Activated effector memory CD4-positive, alpha-beta T cell treated with Interleukin-2 at 50 U/mL for 16 hours (primary cell): ENCODE measurements at regions not wholly inside any gene's neighbourhood (a gene's known extent, or its start where the extent isn't known, plus 50 kb on each side); places are given as distances from the start of the nearest gene placed in this dataset.
"Not testable (repeated sequence)": the region's sequence is repeated elsewhere in the genome, so short reads cannot be mapped to it uniquely, and the experiment has no call there.

Experiments used
- DNase-seq: peaks from one replicate; pipeline ENCODE4 v3.0.0-alpha.2; 2020

GRCh38 chr12:46990211-46990610 is 89.2 kb upstream of the PCED1B start:
- no peak for DNase-seq

DNA sequence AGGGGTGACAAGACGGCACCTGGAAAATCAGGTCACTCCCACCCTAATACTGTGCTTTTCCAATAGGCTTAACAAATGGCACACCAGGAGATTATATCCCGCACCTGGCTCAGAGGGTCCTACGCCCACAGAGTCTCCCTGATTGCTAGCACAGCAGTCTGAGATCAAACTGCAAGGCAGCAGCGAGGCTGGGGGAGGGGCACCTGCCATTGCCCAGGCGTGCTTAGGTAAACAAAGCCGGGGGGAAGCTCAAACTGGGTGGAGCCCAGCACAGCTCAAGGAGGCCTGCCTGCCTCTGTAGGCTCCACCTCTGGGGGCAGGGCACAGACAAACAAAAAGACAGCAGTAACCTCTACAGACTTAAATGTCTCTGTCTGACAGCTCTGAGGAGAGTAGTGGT is 87.4 kb upstream of the PCED1B start:
- not testable (repeated sequence) for DNase-seq

DNA sequence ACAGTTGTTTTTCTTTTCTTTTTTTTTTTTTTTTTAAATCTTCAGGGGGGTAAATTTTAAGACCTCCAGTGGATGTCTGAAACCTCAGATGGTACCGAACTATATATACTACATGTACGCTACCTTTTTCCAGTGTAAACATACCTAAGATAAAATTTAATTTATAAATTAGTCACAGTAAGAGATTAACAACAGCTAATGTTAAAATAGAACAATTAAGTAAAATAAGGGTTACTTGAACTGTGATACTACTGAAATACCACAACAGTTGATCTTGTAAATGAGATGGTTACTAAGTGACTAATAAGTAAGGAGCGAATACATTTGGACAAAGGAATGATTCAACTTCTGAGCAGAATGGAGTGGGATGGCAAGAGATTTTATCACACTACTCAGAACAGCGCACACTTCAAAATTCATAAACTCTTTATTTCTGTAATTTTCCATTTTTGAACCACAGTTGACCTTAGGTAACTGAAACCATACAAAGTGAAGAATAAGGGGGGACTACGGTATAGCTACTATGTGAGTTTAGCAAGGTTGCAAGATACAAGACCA is 80.5 kb upstream of the PCED1B start:
- no peak for DNase-seq

GRCh38 chr12:47004634-47005033 is 74.8 kb upstream of the PCED1B start:
- DNase-seq = no peak

DNA sequence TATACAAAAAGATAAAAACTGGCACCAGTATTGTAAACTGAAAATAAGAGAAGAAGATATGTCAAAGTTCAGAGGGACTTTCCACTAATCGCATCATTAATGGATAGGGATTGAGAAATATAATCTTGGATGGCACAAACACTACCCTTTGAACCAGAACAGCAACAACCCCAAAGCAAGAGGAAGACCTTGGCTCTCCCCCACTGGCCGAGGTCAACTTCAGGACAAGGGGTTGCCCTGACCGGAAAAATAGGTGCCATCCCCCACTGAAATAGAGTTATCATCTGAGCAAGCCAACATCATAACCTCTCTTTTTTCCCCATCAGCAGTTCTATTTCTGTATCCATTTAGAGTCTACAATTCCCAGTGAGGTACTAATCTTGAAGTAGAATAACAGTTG is 72.4 kb upstream of the PCED1B start:
- DNase-seq = no peak

DNA sequence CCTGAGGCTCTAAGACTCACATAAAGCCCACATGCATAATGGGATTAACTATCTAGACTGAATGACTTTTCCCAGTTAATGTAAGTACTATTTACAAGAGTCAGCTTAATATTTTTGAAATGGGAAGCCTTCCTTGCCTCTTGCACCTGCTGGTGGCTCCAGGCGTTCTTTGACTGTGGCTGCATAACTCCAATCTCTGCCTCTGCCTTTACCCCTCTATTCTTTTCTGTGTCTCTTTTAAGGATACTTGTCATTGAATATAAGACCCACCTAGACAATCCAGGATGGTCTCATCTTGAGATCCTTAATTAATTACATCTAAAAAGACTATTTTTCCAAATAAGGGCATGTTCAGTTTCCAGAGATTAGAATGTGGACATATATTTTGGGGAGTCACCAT is 66.9 kb upstream of the PCED1B start:
- no peak for DNase-seq

DNA sequence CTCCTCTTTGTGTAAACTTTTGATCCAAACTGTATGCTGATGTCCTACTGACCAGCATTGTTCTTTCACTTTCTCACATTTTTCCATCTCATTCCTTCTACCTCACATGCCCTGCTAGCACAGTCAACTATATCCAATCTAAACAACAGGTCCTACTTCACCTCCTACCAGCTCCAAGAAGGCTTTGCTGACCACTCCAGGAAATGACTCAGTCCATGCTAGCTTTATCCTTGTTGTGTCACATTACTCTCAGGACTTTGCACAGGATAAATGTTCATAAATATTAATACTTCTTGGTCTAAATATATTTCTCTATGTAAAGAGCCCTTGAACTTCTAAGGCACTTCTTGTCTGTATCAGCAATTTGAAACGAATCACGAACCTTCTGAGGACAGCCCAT is 64.9 kb upstream of the PCED1B start:
- no peak for DNase-seq

DNA sequence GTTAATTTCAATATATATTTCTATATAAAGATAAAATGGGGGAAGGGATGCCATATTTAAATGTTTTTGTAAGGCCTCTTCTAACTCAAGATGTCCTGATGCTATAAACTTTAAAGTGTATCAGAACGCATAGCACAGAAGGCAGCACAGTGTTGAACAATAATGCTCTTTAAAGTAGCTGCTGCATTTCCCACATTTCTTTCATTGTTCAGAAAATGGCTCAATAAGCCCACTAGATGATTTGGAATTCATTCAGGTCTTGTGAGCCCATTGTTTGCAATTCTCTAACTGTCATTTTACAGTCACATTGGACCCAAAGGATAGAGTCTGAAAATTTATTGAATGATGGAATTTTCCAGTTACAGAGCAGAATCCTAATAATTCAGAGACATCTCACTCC is 64.0 kb upstream of the PCED1B start:
- no peak for DNase-seq

GRCh38 chr12:47017041-47017713 is 62.2 kb upstream of the PCED1B start:
- no peak for DNase-seq

GRCh38 chr12:47017901-47018475 is 61.4 kb upstream of the PCED1B start:
- no peak for DNase-seq

DNA sequence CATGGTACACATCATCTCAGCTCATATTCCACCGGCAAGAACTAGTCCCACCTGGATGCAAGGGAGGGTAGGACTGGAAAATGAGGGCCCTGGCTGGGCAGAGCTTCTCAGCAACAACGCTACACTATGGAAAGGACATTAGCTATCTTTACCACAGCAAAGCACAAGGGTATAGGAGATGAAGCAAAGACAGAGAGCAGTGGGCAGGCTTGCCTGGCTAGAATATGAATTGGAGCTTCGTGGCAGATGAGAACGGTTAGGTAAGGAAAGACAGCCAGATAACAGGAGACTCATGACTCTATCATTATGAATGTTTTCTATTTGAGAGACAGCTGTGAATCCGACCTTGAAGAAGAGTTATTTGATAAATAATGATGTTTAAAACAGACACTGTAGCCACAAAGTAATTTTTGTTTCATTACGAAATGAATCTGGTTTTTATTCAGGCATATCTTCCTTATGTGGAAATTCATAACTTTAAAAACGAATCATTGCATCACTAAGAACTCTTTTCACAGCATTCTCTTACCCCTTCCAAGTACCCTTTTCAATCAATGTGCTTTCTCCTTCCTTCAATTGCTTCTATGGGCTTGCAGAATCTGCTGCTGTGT is 59.1 kb upstream of the PCED1B start:
- no peak for DNase-seq

- DNase-seq = no peak
Observed at GRCh38 chr12:47021298-47021697, 58.1 kb upstream of the PCED1B start.

DNA sequence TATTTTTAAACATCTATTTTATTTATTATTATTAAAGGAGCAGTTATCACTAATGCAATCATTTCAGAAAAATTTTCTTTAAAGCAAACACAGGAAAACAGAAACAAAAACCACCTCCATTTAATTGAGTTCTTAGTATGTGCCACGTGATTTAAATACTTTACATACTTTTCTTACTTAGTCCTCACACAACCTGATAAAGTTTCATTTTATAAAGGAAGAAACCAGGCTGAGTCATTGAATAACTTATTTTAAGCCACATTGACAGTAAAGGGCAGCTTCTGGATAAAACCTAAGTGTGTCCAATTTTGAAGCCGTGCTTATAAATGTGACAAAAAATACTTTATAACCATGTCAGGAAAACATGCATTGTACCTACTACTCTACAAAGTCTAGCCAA is 57.1 kb upstream of the PCED1B start:
- DNase-seq = no peak

GRCh38 chr12:47023311-47023710 is 56.1 kb upstream of the PCED1B start:
- no peak for DNase-seq

- no peak for DNase-seq
Observed at GRCh38 chr12:47023953-47024352, 55.5 kb upstream of the PCED1B start.

DNA sequence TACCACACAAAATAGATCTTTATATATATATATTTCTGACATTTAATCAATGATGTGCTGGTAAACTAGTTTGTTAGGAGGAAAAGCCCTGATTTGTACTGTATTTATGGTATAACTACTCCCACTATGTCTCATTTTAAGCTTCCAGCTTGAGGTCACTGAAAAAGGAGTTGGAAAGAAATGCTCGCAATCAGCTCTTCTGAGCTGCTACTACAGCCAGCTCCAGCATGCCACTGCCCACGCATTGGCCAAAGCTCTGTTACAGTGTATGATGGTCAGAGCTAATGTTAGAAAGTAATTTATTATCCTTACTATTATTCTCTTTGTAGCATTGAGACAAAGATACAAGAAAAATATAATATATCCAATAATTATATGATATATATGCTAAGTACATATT is 55.0 kb upstream of the PCED1B start:
- DNase-seq = no peak

GRCh38 chr12:47025349-47025748 is 54.1 kb upstream of the PCED1B start:
- DNase-seq = no peak

GRCh38 chr12:47025798-47026197 is 53.6 kb upstream of the PCED1B start:
- DNase-seq = no peak

- DNase-seq = no peak
Observed at GRCh38 chr12:47026291-47026690, 53.1 kb upstream of the PCED1B start.
